Upper lobe of left lung (tissue), 4 donors: ENCODE measurements at regions not wholly inside any gene's neighbourhood (a gene's known extent, or its start where the extent isn't known, plus 50 kb on each side); places are given as distances from the start of the nearest gene placed in this dataset.

ENCODE experiments used
- EP300 ChIP-seq, 4 donors: sonication (generic); formaldehyde crosslinking; IDR thresholded peaks; one replicate each; pipeline ENCODE4 v1.5.1; 2017; ENCODE audit warnings: antibody characterized with exemption in 4 of 4, control low read depth in 2 of 4
- POLR2A ChIP-seq, 4 donors: fragments of 450-650 bp; IDR thresholded peaks; one replicate each; pipeline ENCODE4 v1.5.1; 2016 to 2017; ENCODE audit warnings: antibody characterized with exemption in 4 of 4, mild to moderate bottlenecking in 2 of 4
- POLR2AphosphoS5 ChIP-seq, 2 donors: sonication (generic); formaldehyde crosslinking; IDR thresholded peaks; one replicate each; pipeline ENCODE4 v1.5.1; 2017; ENCODE audit warnings: antibody characterized with exemption in 2 of 2
- TF ChIP-seq, protein P1 (sequence below), 6 experiments: fragments of 450-650 bp in 4 of 6; fragments of 200-600 bp in 2 of 6; sonication (generic) in 2 of 6; IDR thresholded peaks; one replicate each; pipeline ENCODE4 v1.5.1; 2016 to 2019; ENCODE audit warnings: antibody characterized with exemption in 6 of 6

GRCh38 chr12:113755098-113755497 lies 211.0 kb downstream of the RBM19 start:
- TF ChIP-seq, protein P1, sequence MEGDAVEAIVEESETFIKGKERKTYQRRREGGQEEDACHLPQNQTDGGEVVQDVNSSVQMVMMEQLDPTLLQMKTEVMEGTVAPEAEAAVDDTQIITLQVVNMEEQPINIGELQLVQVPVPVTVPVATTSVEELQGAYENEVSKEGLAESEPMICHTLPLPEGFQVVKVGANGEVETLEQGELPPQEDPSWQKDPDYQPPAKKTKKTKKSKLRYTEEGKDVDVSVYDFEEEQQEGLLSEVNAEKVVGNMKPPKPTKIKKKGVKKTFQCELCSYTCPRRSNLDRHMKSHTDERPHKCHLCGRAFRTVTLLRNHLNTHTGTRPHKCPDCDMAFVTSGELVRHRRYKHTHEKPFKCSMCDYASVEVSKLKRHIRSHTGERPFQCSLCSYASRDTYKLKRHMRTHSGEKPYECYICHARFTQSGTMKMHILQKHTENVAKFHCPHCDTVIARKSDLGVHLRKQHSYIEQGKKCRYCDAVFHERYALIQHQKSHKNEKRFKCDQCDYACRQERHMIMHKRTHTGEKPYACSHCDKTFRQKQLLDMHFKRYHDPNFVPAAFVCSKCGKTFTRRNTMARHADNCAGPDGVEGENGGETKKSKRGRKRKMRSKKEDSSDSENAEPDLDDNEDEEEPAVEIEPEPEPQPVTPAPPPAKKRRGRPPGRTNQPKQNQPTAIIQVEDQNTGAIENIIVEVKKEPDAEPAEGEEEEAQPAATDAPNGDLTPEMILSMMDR (IDR thresholded peaks at IDR 0.05): no peak
- TF ChIP-seq POLR2A (IDR thresholded peaks at IDR 0.05) (no peak), EP300 (IDR thresholded peaks at IDR 0.05) (no peak), POLR2AphosphoS5 (IDR thresholded peaks at IDR 0.05) (no peak)
